Karpas-422 (cell line): ENCODE measurements at regions not wholly inside any gene's neighbourhood (a gene's known extent, or its start where the extent isn't known, plus 50 kb on each side); places are given as distances from the start of the nearest gene placed in this dataset.

ENCODE experiments used
- DNase-seq: peaks from one replicate; pipeline ENCODE4 v3.0.0-alpha.2; 2015
- H2AFZ ChIP-seq: fragments of 200-600 bp; sonication (generic); 2 replicates; pipeline ENCODE4 v1.6.1; 2014; ENCODE audit warnings: antibody characterized with exemption, low read length, mixed read lengths
- H3K27ac ChIP-seq: fragments of 200-600 bp; sonication (generic); 2 replicates; pipeline ENCODE4 v1.5.1; 2014; ENCODE audit warnings: mild to moderate bottlenecking, low read length, moderate library complexity
- H3K27me3 ChIP-seq: fragments of 200-600 bp; sonication (generic); 2 replicates; pipeline ENCODE4 v1.6.1; 2014; ENCODE audit warnings: low read length, mixed read lengths
- H3K36me3 ChIP-seq: fragments of 200-600 bp; sonication (generic); 2 replicates; pipeline ENCODE4 v1.6.1; 2014; ENCODE audit warnings: low read length, mixed read lengths; ENCODE audit not compliant: insufficient read depth
- H3K4me1 ChIP-seq: fragments of 200-600 bp; sonication (generic); 2 replicates; pipeline ENCODE4 v1.6.1; 2014; ENCODE audit warnings: mild to moderate bottlenecking, low read length, mixed read lengths
- H3K4me2 ChIP-seq: fragments of 200-600 bp; sonication (generic); 2 replicates; pipeline ENCODE4 v1.6.1; 2014; ENCODE audit warnings: low read length, low read depth, mild to moderate bottlenecking; ENCODE audit not compliant: poor library complexity, severe bottlenecking
- H3K4me3 ChIP-seq: fragments of 200-600 bp; sonication (generic); 2 replicates; pipeline ENCODE4 v1.5.1; 2014; ENCODE audit warnings: mild to moderate bottlenecking, antibody characterized with exemption, low read length, mixed read lengths
- H3K79me2 ChIP-seq: fragments of 200-600 bp; sonication (generic); 2 replicates; pipeline ENCODE4 v1.6.1; 2014; ENCODE audit warnings: mild to moderate bottlenecking, low read length, mixed read lengths
- H3K9ac ChIP-seq: fragments of 200-600 bp; sonication (generic); 2 replicates; pipeline ENCODE4 v1.6.0; 2014; ENCODE audit warnings: low read length
- H3K9me2 ChIP-seq: fragments of 200-600 bp; sonication (generic), shearing (Covaris generic); replicated peaks from 2 replicates; pipeline ENCODE4 v1.6.0; 2014; ENCODE audit warnings: mild to moderate bottlenecking, low read length, moderate library complexity; ENCODE audit not compliant: insufficient read depth
- H3K9me3 ChIP-seq: fragments of 300-700, 200-600 bp; sonication (generic); 2 replicates; pipeline ENCODE4 v1.6.1; 2014; ENCODE audit warnings: low read length, mixed read lengths
- H4K20me1 ChIP-seq: fragments of 200-600 bp; sonication (generic); 2 replicates; pipeline ENCODE4 v1.6.1; 2014; ENCODE audit warnings: mild to moderate bottlenecking, antibody characterized with exemption, low read length, low read depth; ENCODE audit not compliant: insufficient read depth

DNA sequence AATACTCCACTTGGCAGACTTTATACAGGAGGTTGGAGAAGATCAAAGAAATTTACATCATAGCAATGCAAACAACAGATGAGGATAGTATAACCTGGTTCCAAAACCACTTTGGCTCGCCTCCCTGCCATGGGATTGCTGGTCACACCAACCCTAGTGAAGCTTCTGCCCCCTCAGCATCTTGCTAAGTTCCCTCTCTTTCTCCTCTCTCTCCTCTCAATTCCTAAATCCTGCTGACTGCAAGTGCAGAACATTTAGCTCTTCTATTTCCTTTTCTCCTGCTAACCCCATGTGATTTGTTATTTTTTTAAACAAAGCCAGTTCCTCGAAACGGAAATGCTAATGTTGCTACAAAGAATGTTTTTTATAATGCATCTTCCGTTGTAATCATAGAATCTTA is 50.3 kb upstream of the LY86 start:
- no peaks in the 10 kb centered on the region for H3K79me2 ChIP-seq

More for the DNA sequence above, 50.3 kb upstream of the LY86 start:
- Histone ChIP-seq H3K9ac (no peak overlapping the region), H3K4me1 (no peaks in the 10 kb centered on the region), H3K4me2 (no peak overlapping the region), H3K9me2 (no peaks in the 10 kb centered on the region), H2AFZ (no peak overlapping the region), H3K27ac (no peak overlapping the region), H3K27me3 (no peaks in the 10 kb centered on the region), H3K9me3 (no peaks in the 10 kb centered on the region; the same call in 1 of the 2 replicates), H3K36me3 (no peaks in the 10 kb centered on the region), H3K4me3 (no peak overlapping the region), H4K20me1 (peaks cover 5% of the 10 kb centered on the region; the same call in 1 of the 2 replicates)
- no peak for DNase-seq
